Germinal center (tissue), 1 donor: ENCODE measurements at regions not wholly inside any gene's neighbourhood (a gene's known extent, or its start where the extent isn't known, plus 50 kb on each side); places are given as distances from the start of the nearest gene placed in this dataset.
A peak's percentile ranks its signal among the peaks of the same experiment; 100 is the strongest.
"Not testable (repeated sequence)": the region's sequence is repeated elsewhere in the genome, so short reads cannot be mapped to it uniquely, and the experiment has no call there.

Experiments
- DNase-seq: peaks from one replicate; pipeline ENCODE4 v3.0.0; 2012; ENCODE audit warnings: mixed read lengths, low spot score

GRCh38 chr4:169894767-169895166, 131.4 kb downstream of the MFAP3L start:
- not testable (repeated sequence) for DNase-seq

- DNase-seq = no peak
These were observed 128.1 kb upstream of the HPF1 start for GRCh38 chr4:169885893-169886292.

DNA sequence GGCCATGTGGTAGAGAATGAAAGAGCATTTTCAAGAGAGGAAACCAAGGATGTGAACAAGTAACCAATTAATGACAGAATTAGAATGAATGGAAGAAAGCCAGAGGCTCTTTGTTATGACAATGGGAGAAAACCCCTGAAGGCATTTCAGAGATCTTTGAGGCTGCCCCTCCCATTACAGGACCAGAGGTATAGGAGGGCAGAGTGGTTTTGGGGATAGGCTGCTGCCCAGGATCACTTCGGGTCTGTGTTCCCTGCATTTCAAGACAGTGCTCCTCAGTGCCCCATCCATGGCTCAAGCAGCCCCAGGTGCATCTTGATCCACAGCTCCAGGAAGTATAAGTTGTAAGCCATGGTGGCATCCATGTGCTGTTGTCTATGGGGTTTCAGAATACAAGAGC, 124.0 kb upstream of the HPF1 start:
- no peak for DNase-seq

- no peak for DNase-seq
These were observed 112.8 kb upstream of the HPF1 start for GRCh38 chr4:169870507-169870906.

DNA sequence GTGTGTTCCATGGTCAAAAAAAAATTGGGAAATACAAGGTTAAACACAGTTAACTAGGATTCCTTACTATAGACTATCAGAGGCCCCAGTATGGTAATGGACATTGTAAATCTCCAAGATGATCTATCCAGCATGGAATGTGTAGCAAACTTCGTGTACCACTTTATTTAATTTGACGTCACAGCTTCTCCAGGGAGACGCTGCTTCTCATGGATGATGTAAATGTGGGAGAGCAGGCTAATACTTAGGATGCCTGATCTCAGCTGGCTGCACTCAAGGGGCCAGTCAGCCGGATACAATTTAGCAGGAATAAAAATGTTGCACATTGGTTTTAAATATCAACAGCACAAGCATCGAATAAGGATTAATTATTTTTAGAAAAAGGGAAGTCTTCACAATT, 111.7 kb upstream of the HPF1 start:
- DNase-seq = no peak

DNA sequence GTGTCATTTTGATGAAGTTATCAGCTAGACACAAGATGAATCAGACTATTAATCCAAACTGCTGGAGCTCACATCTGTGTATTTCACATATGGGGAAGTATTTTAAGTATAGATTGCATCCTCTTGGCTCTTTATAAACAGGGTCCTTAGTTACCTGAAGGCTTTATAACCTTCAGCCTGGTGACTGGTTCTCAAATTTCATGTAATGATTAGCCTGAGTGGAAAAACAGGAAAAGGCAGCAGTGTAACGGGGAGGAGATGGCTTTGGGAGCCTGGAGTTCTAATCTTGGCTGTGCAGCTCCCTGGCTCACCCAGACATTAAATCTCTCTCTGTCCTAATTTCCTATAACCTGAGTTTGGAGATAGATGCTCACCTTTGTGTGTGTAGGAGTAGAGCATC, 103.8 kb upstream of the HPF1 start:
- no peak for DNase-seq

- no peak for DNase-seq
These were observed 101.8 kb upstream of the HPF1 start for GRCh38 chr4:169859366-169860216.

- DNase-seq = no peak
These were observed 96.3 kb upstream of the HPF1 start for GRCh38 chr4:169854090-169854489.

DNA sequence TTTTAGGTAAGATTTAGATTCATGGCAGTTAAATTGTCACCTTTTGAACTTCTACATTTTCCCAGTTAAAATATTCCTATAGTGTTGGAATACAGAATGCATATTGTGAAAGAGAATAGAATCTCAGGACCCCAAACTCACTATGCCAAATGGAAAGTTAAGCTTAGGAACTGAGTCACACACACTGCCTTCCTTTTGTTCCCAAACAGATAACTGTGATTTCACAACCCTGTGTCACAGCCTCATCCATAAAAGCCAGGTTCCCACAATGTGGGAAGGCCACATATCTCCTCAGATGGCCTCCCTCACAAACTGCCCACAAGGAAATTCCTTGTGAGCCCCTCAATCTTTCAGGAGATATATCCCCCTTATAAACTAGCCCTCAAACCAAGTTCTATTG, 94.7 kb upstream of the HPF1 start:
- DNase-seq = no peak

DNA sequence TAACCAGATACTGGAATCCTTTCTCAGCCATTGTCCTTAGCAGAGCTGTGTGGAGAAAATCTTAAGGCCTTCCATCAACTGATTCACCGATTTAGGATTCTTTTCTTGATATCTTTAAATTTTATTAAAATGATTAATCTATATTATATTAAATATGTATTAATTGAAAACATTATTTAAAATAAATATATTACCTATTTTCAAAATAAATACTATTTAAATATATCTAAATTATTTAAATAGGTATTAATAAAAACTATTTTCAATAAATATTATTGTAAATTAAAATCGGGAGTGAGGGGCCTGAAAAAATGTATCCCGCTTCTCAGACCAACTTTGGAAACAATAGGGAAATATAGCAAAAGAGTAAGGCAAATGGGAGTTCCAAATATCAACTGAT, 94.0 kb upstream of the HPF1 start:
- DNase-seq = no peak

DNA sequence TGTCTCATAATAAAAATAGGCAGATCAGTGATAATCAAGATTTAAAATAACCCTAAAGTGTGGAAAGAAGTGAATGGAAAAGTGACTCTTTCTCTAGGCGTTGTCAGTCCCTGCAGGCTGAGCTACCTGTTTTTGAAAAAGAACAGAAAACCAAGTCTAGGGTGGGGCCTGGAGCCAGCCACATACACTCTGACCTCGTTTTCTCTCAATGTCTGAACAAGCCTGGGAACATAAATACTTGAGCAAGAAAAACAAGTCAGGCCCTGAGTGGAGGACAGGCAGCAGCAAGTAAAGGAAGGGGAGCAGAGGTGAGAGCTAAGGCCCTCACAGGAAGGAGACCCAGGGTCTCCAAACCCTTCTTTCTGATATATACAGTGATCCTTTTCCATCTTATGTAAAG, 91.7 kb upstream of the HPF1 start:
- no peak for DNase-seq

DNA sequence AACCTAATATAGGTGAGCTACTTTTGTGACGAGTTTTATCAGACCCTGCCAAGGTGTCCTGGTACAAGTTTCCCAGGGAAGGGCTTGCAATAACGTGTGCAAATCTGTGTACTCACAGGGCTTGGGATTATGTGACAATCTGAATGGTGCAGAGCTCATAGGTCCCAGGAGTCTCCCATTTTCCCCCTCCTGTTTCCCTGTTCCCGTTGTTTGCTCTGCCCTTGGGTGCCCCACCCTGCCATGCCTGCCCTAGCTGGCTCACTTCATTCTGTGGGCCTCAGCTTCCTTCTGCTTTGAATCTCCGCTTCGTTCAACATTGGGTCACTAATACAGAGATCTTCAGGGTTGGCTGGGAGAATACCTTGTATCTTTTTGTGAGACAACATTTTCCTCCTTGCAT, 90.3 kb upstream of the HPF1 start:
- no peak for DNase-seq

DNA sequence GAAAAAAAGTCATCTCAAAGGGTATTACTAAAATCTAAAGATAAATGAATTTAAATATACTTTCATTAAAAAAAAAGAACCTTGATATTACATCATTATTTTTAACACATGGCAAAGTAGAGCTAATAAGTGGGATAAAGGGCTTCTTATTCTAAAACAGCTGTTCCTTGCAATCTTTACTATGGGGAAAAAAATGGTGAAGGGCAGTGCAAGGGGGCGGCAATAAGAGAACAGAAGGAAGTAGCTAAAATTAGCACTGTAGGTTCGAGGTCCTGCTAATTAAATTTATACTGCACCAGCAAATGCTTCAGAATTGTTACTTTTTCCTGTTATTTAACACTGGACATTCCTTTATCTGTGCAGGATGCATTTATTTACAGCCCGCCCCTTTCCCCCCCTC, 89.4 kb upstream of the HPF1 start:
- DNase-seq = no peak

DNA sequence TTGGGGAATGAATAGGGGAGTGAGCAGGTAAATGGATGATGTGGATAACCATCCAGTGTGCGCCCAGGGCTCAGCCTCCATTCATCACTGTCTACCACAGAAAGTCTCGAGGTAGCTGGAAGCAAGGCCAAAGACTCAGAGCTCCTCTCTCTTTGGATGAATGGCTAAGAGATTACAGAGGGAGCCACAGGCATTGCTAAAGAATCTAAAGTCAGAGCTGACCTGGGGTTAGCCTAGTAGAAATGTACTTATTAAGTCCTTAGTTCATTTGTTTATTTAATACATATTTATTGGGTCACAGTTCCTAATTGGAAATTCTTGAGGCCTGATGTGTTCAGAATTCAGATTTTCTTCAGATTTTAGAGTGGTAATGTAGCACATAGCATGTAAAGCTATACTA, 88.7 kb upstream of the HPF1 start:
- no peak for DNase-seq

GRCh38 chr4:169841776-169842175, 84.0 kb upstream of the HPF1 start:
- no peak for DNase-seq

GRCh38 chr4:169840554-169840953, 82.8 kb upstream of the HPF1 start:
- DNase-seq = no peak

- not testable (repeated sequence) for DNase-seq
These were observed 70.6 kb upstream of the HPF1 start for GRCh38 chr4:169828329-169828728.

GRCh38 chr4:169826634-169827187, 69.0 kb upstream of the HPF1 start:
- no peak for DNase-seq

DNA sequence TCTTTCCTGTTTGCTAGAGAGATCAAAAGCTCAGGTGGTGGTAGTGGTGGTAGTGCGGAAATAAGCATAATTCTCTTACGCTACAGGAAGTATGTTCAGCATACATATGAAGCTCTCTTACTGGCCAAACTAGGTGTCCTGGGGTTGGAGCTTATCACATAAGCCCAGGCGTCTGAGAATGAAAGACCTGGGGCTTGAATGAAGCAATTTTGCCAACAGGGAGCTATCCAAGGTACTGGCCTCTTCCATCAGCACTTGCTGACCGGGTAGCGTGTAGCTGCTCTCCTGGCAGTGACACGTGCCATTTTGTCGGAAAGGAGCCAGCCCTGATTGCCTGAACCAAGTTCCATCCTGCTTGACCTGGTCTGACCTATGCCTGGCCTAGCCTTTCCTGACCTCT, 65.9 kb upstream of the HPF1 start:
- DNase-seq = no peak

DNA sequence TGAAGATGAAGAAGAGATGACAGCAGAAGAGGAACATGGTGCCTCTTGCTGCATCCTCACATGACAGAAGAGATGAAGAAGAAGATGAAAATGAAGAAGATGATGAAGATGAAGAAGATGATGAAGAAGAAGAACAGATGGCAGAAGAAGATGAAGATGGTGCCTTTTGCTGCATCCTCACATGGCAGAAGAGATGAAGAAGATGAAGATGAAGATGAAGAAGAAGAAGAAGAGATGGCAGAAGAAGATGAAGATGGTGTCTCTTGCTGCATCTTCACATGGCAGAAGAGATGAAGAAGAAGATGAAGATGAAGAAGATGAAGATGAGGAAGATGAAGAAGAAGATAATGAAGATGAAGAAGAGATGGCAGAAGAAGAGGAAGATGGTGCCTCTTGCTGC, 63.7 kb upstream of the HPF1 start:
- DNase-seq = no peak

GRCh38 chr4:169818063-169818679, 60.4 kb upstream of the HPF1 start:
- DNase-seq = peak; percentile 44

GRCh38 chr4:169815606-169816005, 57.9 kb upstream of the HPF1 start:
- no peak for DNase-seq

- no peak for DNase-seq
These were observed 53.7 kb upstream of the HPF1 start for GRCh38 chr4:169811476-169811875.
